SK-MEL-5 (cell line): ENCODE measurements at regions not wholly inside any gene's neighbourhood (a gene's known extent, or its start where the extent isn't known, plus 50 kb on each side); places are given as distances from the start of the nearest gene placed in this dataset.
"Not testable (repeated sequence)": the region's sequence is repeated elsewhere in the genome, so short reads cannot be mapped to it uniquely, and the experiment has no call there.

Experiments used
- DNase-seq: peaks from one replicate; pipeline ENCODE4 v3.0.0-alpha.2; 2016; ENCODE audit warnings: low read depth, low spot score
- in situ Hi-C: cut with HindIII; loops from 2 replicates; pipeline ENCODE4 v1.10.0; 2016; ENCODE audit warnings: low sequenced_read_pairs, high pct_unique_total_duplicates, low pct_unique_long_range_greater_than_20kb

GRCh38 chr13:69649063-69649392 lies 458.6 kb upstream of the ATXN8OS start:
- DNase-seq: no peak
- in situ Hi-C loops: no loop called here

GRCh38 chr13:69648340-69649062 lies 459.1 kb upstream of the ATXN8OS start:
- in situ Hi-C loops: no loop called here

GRCh38 chr13:69644447-69644846 lies 463.2 kb upstream of the ATXN8OS start:
- DNase-seq: no peak
- in situ Hi-C loops: no loop called here

More at GRCh38 chr13:69648340-69649062, 459.1 kb upstream of the ATXN8OS start:
- no peak for DNase-seq

- in situ Hi-C loops: no loop called here
- no peak for DNase-seq
Measured at GRCh38 chr13:69641773-69642172, 465.9 kb upstream of the ATXN8OS start.

- in situ Hi-C loops: no loop called here
- no peak for DNase-seq
Measured at GRCh38 chr13:69633044-69633443, 474.6 kb upstream of the ATXN8OS start.

- in situ Hi-C loops: no loop called here
- no peak for DNase-seq
Measured at GRCh38 chr13:69623973-69624372, 483.7 kb upstream of the ATXN8OS start.

- DNase-seq: no peak
- in situ Hi-C loops: no loop called here
Measured at GRCh38 chr13:69619651-69620050, 488.0 kb upstream of the ATXN8OS start.

GRCh38 chr13:69618838-69619237 lies 488.8 kb upstream of the ATXN8OS start:
- DNase-seq: no peak
- in situ Hi-C loops: no loop called here

- DNase-seq: no peak
- in situ Hi-C loops: no loop called here
Measured at GRCh38 chr13:69618393-69618792, 489.2 kb upstream of the ATXN8OS start.

- no peak for DNase-seq
- in situ Hi-C loops: no loop called here
Measured at GRCh38 chr13:69617587-69617986, 490.0 kb upstream of the ATXN8OS start.

GRCh38 chr13:69616396-69616795 lies 491.2 kb upstream of the ATXN8OS start:
- in situ Hi-C loops: no loop called here
- DNase-seq: no peak

GRCh38 chr13:69615055-69615454 lies 492.6 kb upstream of the ATXN8OS start:
- DNase-seq, in situ Hi-C loops: not testable (repeated sequence)

- DNase-seq: no peak
- in situ Hi-C loops: no loop called here
Measured at GRCh38 chr13:69604698-69605097, 502.9 kb upstream of the ATXN8OS start.

GRCh38 chr13:69603144-69603853 lies 504.3 kb upstream of the ATXN8OS start:
- in situ Hi-C loops: no loop called here
- no peak for DNase-seq

GRCh38 chr13:69601661-69602060 lies 506.0 kb upstream of the ATXN8OS start:
- in situ Hi-C loops: no loop called here
- no peak for DNase-seq

GRCh38 chr13:69600811-69601210 lies 506.8 kb upstream of the ATXN8OS start:
- in situ Hi-C loops: no loop called here
- DNase-seq: no peak

- in situ Hi-C loops: no loop called here
Measured at GRCh38 chr13:69597088-69597487, 510.5 kb upstream of the ATXN8OS start.

GRCh38 chr13:69595181-69595580 lies 512.4 kb upstream of the ATXN8OS start:
- DNase-seq: no peak
- in situ Hi-C loops: no loop called here

More at GRCh38 chr13:69597088-69597487, 510.5 kb upstream of the ATXN8OS start:
- no peak for DNase-seq

GRCh38 chr13:69591437-69591836 lies 516.2 kb upstream of the ATXN8OS start:
- DNase-seq: no peak
- in situ Hi-C loops: no loop called here
